CD4-positive, alpha-beta memory T cell (primary cell): ENCODE measurements at regions not wholly inside any gene's neighbourhood (a gene's known extent, or its start where the extent isn't known, plus 50 kb on each side); places are given as distances from the start of the nearest gene placed in this dataset.

Experiments used
- CTCF ChIA-PET: fragments of 350-600 bp; sonication (Branson Sonifier 250); formaldehyde crosslinking; loops from one replicate; lab custom pipeline; 2021; ENCODE audit warnings: inconsistent platforms; ENCODE audit not compliant: partially characterized antibody; lab: Charles Lee
- POLR2A ChIA-PET: fragments of 350-600 bp; sonication (Branson Sonifier 250); formaldehyde crosslinking; loops from one replicate; lab custom pipeline; 2021; ENCODE audit not compliant: partially characterized antibody; lab: Charles Lee
- DNase-seq, 5 donors: peaks; one replicate each; pipeline versions ENCODE4 v3.0.0 to v3.0.0-alpha.2; 2020 to 2022; ENCODE audit warnings: mixed read lengths in 1 of 5
- H3K27ac ChIP-seq: one replicate; pipeline ENCODE4 v1.7.0; 2013; ENCODE audit warnings: low read depth, low read length
- H3K27me3 ChIP-seq: 2 replicates; pipeline ENCODE4 v1.7.0; 2013; ENCODE audit warnings: mild to moderate bottlenecking, low read length, moderate library complexity; ENCODE audit not compliant: insufficient read depth
- H3K36me3 ChIP-seq: 2 replicates; pipeline ENCODE4 v1.7.0; 2013; ENCODE audit warnings: mild to moderate bottlenecking, low read length, moderate library complexity; ENCODE audit not compliant: insufficient read depth
- H3K4me1 ChIP-seq: 2 replicates; pipeline ENCODE4 v1.7.0; 2013; ENCODE audit warnings: mild to moderate bottlenecking, low read length, moderate library complexity; ENCODE audit not compliant: insufficient read depth
- H3K4me3 ChIP-seq, 2 donors: one replicate each; pipeline ENCODE4 v1.7.0; 2013; ENCODE audit warnings: low read length in 2 of 2, mild to moderate bottlenecking in 1 of 2
- H3K9me3 ChIP-seq, 2 donors: one replicate each; pipeline ENCODE4 v1.7.0; 2013; ENCODE audit warnings: low read length in 2 of 2, control low read depth in 1 of 2; ENCODE audit not compliant: control insufficient read depth in 1 of 2
- H3K27ac Mint-ChIP-seq, 7 donors: one replicate each; pipeline ENCODE4 v1.8.0; 2020 to 2021; ENCODE audit warnings: mixed read lengths in 7 of 7, mild to moderate bottlenecking in 6 of 7, inconsistent platforms in 3 of 7, moderate library complexity in 3 of 7
- H3K27me3 Mint-ChIP-seq, 2 donors: one replicate each; pipeline ENCODE4 v1.8.0; 2020 to 2021; ENCODE audit warnings: mixed read lengths in 2 of 2
- H3K36me3 Mint-ChIP-seq, 2 donors: one replicate each; pipeline ENCODE4 v1.8.0; 2020 to 2021; ENCODE audit warnings: mixed read lengths in 2 of 2, inconsistent platforms in 1 of 2, mild to moderate bottlenecking in 1 of 2
- H3K4me1 Mint-ChIP-seq, 4 donors: one replicate each; pipeline ENCODE4 v1.8.0; 2020 to 2021; ENCODE audit warnings: mixed read lengths in 4 of 4, mild to moderate bottlenecking in 1 of 4
- H3K4me3 Mint-ChIP-seq, 8 donors: one replicate each; pipeline ENCODE4 v1.8.0; 2020 to 2021; ENCODE audit warnings: mixed read lengths in 8 of 8, mild to moderate bottlenecking in 7 of 8, moderate library complexity in 6 of 8, inconsistent platforms in 3 of 8
- H3K9me3 Mint-ChIP-seq, 8 donors: one replicate each; pipeline ENCODE4 v1.8.0; 2020 to 2021; ENCODE audit warnings: mixed read lengths in 8 of 8, mild to moderate bottlenecking in 5 of 8, inconsistent platforms in 3 of 8, moderate library complexity in 1 of 8
- intact Hi-C: fragments of 100-400 bp; cut with micrococcal nuclease; formaldehyde crosslinking; loops from one replicate; pipeline ENCODE4 v1.15.1; 2023

DNA sequence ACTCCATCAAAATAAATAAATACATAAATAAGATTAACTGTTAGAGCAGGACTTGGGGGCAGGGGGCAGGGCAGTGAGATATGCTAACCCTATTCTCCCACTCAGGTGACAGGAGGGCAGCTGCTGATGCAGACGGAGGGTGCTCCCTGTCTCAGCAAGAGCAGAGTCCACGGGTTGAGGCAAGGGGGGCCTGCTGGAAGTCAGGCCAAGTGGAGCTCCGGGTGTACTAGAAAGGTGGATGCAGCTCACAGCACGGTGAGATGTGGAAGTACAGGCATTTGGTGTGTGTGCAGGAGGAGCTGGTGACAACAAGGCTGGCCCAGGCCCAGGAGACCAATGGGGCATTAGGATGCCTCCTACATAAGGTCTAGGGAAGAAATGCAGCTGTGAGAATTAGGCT, 467.3 kb upstream of the B3GAT1 start:
- no peaks in the 10 kb centered on the region for H3K4me1 ChIP-seq
- no peaks in the 10 kb centered on the region for H3K36me3 ChIP-seq
- Mint-ChIP-seq H3K9me3 (no peaks in the 10 kb centered on the region), H3K27ac (no peak overlapping the region), H3K27me3 (peaks cover 4 to 12% of the 10 kb centered on the region in 2 donors), H3K4me3 (no peak overlapping the region), H3K36me3 (no peaks in the 10 kb centered on the region), H3K4me1 (no peaks in the 10 kb centered on the region)
- POLR2A ChIA-PET = no interaction called here
- H3K27me3 ChIP-seq = no peaks in the 10 kb centered on the region
- H3K9me3 ChIP-seq = no peaks in the 10 kb centered on the region
- intact Hi-C loops = no loop called here
- no peak overlapping the region for H3K27ac ChIP-seq
- H3K4me3 ChIP-seq = no peak overlapping the region
- no peak for DNase-seq
- CTCF ChIA-PET = interaction anchor here (0.8 kb wide), 1 partner anchor 11 kb away, joined by 3 read pairs; no protein-coding TSS in a partner anchor

GRCh38 chr11:134878785-134879184, 466.7 kb upstream of the B3GAT1 start:
- intact Hi-C loops = no loop called here
- ChIA-PET POLR2A (no interaction called here), CTCF (interaction anchor here (0.8 kb wide), 1 partner anchor 11 kb away, joined by 3 read pairs; no protein-coding TSS in a partner anchor)

DNA sequence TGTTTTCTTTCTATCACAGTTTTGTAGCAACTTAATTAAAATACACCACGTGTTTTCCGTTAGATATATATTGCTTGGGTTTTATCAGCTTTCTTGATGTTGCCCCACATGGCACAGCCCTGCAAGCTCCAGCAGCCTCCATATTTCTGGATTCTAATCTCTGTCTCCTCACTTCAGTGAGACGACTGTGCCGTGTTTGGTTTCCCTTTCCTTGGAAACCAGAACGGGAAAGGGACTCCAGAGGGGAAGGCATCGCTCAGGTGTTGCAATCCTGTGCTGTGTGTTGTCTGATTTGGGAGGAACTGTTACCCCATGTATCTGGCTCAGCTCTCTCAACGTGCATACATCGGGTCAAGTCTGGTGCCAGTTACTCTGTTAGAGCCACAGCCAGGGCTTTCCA, 464.2 kb upstream of the B3GAT1 start:
- H3K4me3 Mint-ChIP-seq = no peak overlapping the region
- H3K9me3 Mint-ChIP-seq = no peaks in the 10 kb centered on the region
- Histone ChIP-seq H3K9me3 (no peaks in the 10 kb centered on the region), H3K27me3 (no peaks in the 10 kb centered on the region), H3K27ac (no peak overlapping the region), H3K4me3 (no peak overlapping the region), H3K4me1 (no peaks in the 10 kb centered on the region), H3K36me3 (no peaks in the 10 kb centered on the region)
- ChIA-PET POLR2A (no interaction called here), CTCF (no interaction called here)
- no peaks in the 10 kb centered on the region for H3K4me1 Mint-ChIP-seq
- intact Hi-C loops = no loop called here
- no peak overlapping the region for H3K27ac Mint-ChIP-seq
- peaks cover 2 to 11% of the 10 kb centered on the region in 2 donors for H3K27me3 Mint-ChIP-seq
- no peaks in the 10 kb centered on the region for H3K36me3 Mint-ChIP-seq
- DNase-seq = no peak

More at GRCh38 chr11:134878785-134879184, 466.7 kb upstream of the B3GAT1 start:
- H3K27me3 Mint-ChIP-seq = peaks cover 4 to 11% of the 10 kb centered on the region in 2 donors
- DNase-seq = no peak
- Histone ChIP-seq H3K9me3 (no peaks in the 10 kb centered on the region), H3K27ac (no peak overlapping the region), H3K36me3 (no peaks in the 10 kb centered on the region), H3K27me3 (no peaks in the 10 kb centered on the region), H3K4me1 (no peaks in the 10 kb centered on the region), H3K4me3 (no peak overlapping the region)
- no peaks in the 10 kb centered on the region for H3K9me3 Mint-ChIP-seq
- H3K4me3 Mint-ChIP-seq = no peak overlapping the region
- H3K4me1 Mint-ChIP-seq = no peaks in the 10 kb centered on the region
- H3K27ac Mint-ChIP-seq = no peak overlapping the region
- H3K36me3 Mint-ChIP-seq = no peaks in the 10 kb centered on the region

DNA sequence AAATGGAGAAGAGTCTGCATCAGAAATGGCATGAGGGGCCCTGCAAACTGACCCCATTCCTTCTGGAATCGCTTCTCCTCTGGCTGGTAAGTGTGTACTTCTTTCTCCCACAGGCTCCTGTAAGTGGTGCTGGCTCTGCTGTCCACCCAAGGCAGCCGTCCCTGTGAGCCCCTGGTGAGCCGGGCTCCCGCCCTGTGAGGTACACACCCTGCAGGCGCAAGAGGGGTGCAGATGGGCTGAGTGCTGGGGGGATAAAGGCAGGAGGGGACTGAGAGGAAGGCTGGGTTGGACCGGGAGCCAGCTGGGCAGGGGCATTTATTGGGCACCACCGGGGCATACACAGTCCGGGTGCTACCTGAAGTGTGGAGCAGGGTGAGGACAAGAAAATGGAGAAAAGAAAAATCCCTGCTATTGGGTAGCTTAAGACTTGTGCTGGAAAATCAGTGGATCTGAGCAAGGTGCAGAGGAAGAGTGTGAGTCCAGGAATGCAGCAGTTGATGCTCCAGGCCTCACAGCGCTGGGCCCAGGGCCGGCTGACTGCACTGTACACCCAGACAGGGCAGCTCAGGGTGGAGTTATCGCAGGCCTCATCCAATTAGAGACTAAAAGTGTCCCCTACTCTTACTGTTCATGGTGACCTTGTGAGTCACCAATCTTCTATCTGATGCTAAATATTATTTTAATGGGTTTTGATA, 455.1 kb upstream of the B3GAT1 start:
- no peak overlapping the region for H3K4me3 Mint-ChIP-seq
- H3K27ac ChIP-seq = no peak overlapping the region
- H3K4me1 Mint-ChIP-seq = peaks cover 0 to 2% (median 1%) of the 10 kb centered on the region in 4 donors
- ChIA-PET CTCF (interaction anchor here (2.4 kb wide), 1 partner anchor 16 kb away, joined by 8 read pairs; no protein-coding TSS in a partner anchor), POLR2A (no interaction called here)
- no peak overlapping the region for H3K4me3 ChIP-seq
- H3K4me1 ChIP-seq = no peaks in the 10 kb centered on the region
- H3K36me3 Mint-ChIP-seq = no peaks in the 10 kb centered on the region
- no peaks in the 10 kb centered on the region for H3K9me3 ChIP-seq
- H3K9me3 Mint-ChIP-seq = no peaks in the 10 kb centered on the region
- intact Hi-C loops = no loop called here
- peaks cover 2 to 3% of the 10 kb centered on the region in 2 donors for H3K27me3 Mint-ChIP-seq
- no peak for DNase-seq
- H3K27me3 ChIP-seq = no peaks in the 10 kb centered on the region
- H3K27ac Mint-ChIP-seq = no peak overlapping the region
- no peaks in the 10 kb centered on the region for H3K36me3 ChIP-seq

- Histone ChIP-seq H3K4me3 (no peak overlapping the region), H3K36me3 (no peaks in the 10 kb centered on the region), H3K27ac (no peak overlapping the region), H3K27me3 (no peaks in the 10 kb centered on the region), H3K9me3 (no peaks in the 10 kb centered on the region), H3K4me1 (no peaks in the 10 kb centered on the region)
- Mint-ChIP-seq H3K36me3 (no peaks in the 10 kb centered on the region), H3K4me1 (peaks cover 0 to 2% (median 1%) of the 10 kb centered on the region in 4 donors), H3K9me3 (no peaks in the 10 kb centered on the region), H3K4me3 (no peak overlapping the region), H3K27me3 (peaks cover 3 to 4% of the 10 kb centered on the region in 2 donors), H3K27ac (no peak overlapping the region)
- no peak for DNase-seq
- ChIA-PET POLR2A (no interaction called here), CTCF (no interaction called here)
- intact Hi-C loops = no loop called here
Measured at GRCh38 chr11:134866215-134866614, 454.2 kb upstream of the B3GAT1 start.

DNA sequence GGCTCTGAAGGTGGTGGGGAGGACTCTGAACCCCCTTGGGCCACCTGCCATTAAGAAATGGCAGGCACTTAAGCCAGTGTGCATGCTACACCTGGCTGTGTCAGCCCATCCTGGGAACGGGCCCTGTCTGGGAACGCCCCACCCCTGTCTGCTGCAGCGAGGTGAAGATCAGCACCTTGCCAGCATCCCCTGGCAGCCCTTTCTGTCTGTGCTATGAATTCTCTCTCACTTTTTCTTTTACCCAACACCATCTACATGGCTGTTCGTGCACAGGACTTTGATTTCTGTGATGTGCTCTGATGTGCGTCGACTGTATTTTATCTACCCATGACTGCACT, 452.9 kb upstream of the B3GAT1 start:
- no peak for DNase-seq
- ChIA-PET CTCF (no interaction called here), POLR2A (no interaction called here)
- no peak overlapping the region for H3K27ac Mint-ChIP-seq
- H3K27me3 ChIP-seq = no peaks in the 10 kb centered on the region
- H3K4me3 ChIP-seq = no peak overlapping the region
- peaks cover 2 to 4% of the 10 kb centered on the region in 2 donors for H3K27me3 Mint-ChIP-seq
- no peaks in the 10 kb centered on the region for H3K9me3 ChIP-seq
- no peaks in the 10 kb centered on the region for H3K36me3 Mint-ChIP-seq
- no peak overlapping the region for H3K27ac ChIP-seq
- H3K36me3 ChIP-seq = no peaks in the 10 kb centered on the region
- H3K4me1 Mint-ChIP-seq = peaks cover 0 to 2% (median 1%) of the 10 kb centered on the region in 4 donors
- no peak overlapping the region for H3K4me3 Mint-ChIP-seq
- no peaks in the 10 kb centered on the region for H3K4me1 ChIP-seq
- no peaks in the 10 kb centered on the region for H3K9me3 Mint-ChIP-seq
- intact Hi-C loops = no loop called here

DNA sequence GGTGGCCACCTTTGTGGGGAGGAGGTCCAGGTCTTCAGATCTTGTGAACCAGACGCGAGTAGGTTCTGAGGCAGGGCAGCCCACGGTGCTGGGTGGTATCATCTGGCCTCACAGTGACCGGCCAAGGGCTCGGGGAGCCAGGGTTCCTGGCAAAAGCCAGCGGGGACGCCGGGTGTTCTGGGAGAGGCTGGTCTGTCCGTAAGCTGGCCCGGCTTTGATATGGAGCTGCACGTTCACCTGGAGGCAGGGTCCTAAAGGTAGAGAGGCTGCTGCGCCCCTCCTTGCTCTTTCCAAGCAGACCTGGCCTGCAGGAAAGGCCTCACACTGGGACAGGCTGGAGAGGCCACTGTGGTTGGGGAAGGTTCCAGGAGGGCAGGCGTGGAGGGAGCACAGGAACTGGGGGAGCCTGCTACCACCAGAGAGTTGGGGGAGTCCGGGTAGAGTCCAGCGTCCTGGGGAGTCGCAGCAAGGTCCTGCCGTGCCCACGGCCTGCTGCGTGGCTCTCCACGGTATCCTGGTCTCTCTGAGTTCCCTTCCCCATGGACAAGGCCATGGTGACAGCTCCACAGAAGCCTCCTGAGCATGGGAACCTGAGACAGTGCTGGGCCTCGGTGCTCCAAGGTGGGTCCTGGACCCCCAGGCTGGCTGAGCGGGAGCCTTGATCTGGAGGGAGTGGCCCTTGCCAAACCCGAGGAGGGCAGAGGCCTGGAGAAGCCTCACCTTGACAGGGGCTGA, 452.4 kb upstream of the B3GAT1 start:
- peaks cover 0 to 4% of the 10 kb centered on the region in 2 donors for H3K27me3 Mint-ChIP-seq
- intact Hi-C loops = no loop called here
- Histone ChIP-seq H3K4me3 (no peak overlapping the region), H3K27me3 (no peaks in the 10 kb centered on the region), H3K27ac (no peak overlapping the region), H3K9me3 (no peaks in the 10 kb centered on the region), H3K4me1 (no peaks in the 10 kb centered on the region), H3K36me3 (no peaks in the 10 kb centered on the region)
- H3K4me1 Mint-ChIP-seq = peaks cover 0 to 2% (median 1%) of the 10 kb centered on the region in 4 donors
- no peaks in the 10 kb centered on the region for H3K36me3 Mint-ChIP-seq
- DNase-seq = no peak
- CTCF ChIA-PET = no interaction called here
- POLR2A ChIA-PET = no interaction called here
- no peak overlapping the region for H3K4me3 Mint-ChIP-seq
- H3K27ac Mint-ChIP-seq = no peak overlapping the region
- H3K9me3 Mint-ChIP-seq = no peaks in the 10 kb centered on the region
